ENCODE measurements at regions not wholly inside any gene's neighbourhood (a gene's known extent, or its start where the extent isn't known, plus 50 kb on each side); places are given as distances from the start of the nearest gene placed in this dataset.

GRCh38 chr5:153223376-153223775 lies 267.1 kb upstream of the GRIA1 start:
- TF ChIP-seq CTCF (IDR thresholded peaks at IDR 0.05) = no peak
- Histone ChIP-seq H3K9me3 (peaks cover 0 to 25% (median 0%) of the 10 kb centered on the region in 11 donors), H3K36me3 (no peaks in the 10 kb centered on the region), H3K4me3 (no peak overlapping the region), H3K4me1 (no peaks in the 10 kb centered on the region), H3K27ac (no peak overlapping the region), H3K27me3 (no peaks in the 10 kb centered on the region)
- DNase-seq (no peak), ATAC-seq (no peak)
- intact Hi-C loops (cut with DNase I) = no loop called here
- 62 to 76% methylated on average over 6 of the region's 6 CpGs for WGBS, 2 donors

GRCh38 chr5:153224651-153225050 lies 265.8 kb upstream of the GRIA1 start:
- Histone ChIP-seq H3K4me1 (no peaks in the 10 kb centered on the region), H3K27ac (no peak overlapping the region), H3K4me3 (no peak overlapping the region), H3K27me3 (no peaks in the 10 kb centered on the region), H3K36me3 (no peaks in the 10 kb centered on the region), H3K9me3 (peaks cover 0 to 18% (median 0%) of the 10 kb centered on the region in 11 donors)
- TF ChIP-seq CTCF (IDR thresholded peaks at IDR 0.05) = no peak
- intact Hi-C loops (cut with DNase I) = no loop called here
- ATAC-seq (no peak), DNase-seq (no peak)

- intact Hi-C loops (cut with DNase I) = no loop called here
- WGBS, 2 donors = 65 to 66% methylated on average over 2 of the region's 2 CpGs
- DNase-seq = no peak
Measured at GRCh38 chr5:153233933-153234332, 256.5 kb upstream of the GRIA1 start.

GRCh38 chr5:153236319-153236718 lies 254.2 kb upstream of the GRIA1 start:
- no peak overlapping the region for H3K27ac ChIP-seq
- no peaks in the 10 kb centered on the region for H3K9me3 ChIP-seq
- 57 to 59% methylated on average over 3 of the region's 3 CpGs for WGBS, 2 donors
- H3K4me1 ChIP-seq = no peaks in the 10 kb centered on the region
- no peaks in the 10 kb centered on the region for H3K36me3 ChIP-seq
- TF ChIP-seq CTCF (IDR thresholded peaks at IDR 0.05) = no peak
- ATAC-seq (no peak), DNase-seq (no peak)
- peaks cover 0 to 8% (median 0%) of the 10 kb centered on the region in 7 donors for H3K27me3 ChIP-seq
- no peak overlapping the region for H3K4me3 ChIP-seq
- intact Hi-C loops (cut with DNase I) = no loop called here

More at GRCh38 chr5:153233933-153234332, 256.5 kb upstream of the GRIA1 start:
- ATAC-seq = peak in 4 of 8 donors; percentile 15 to 57 (median 37)
- H3K27ac ChIP-seq = no peak overlapping the region
- TF ChIP-seq CTCF (IDR thresholded peaks at IDR 0.05) = no peak
- H3K4me1 ChIP-seq = no peaks in the 10 kb centered on the region
- H3K27me3 ChIP-seq = peaks cover 0 to 5% (median 0%) of the 10 kb centered on the region in 7 donors
- no peaks in the 10 kb centered on the region for H3K36me3 ChIP-seq
- peaks cover 0 to 1% (median 0%) of the 10 kb centered on the region in 11 donors for H3K9me3 ChIP-seq
- H3K4me3 ChIP-seq = no peak overlapping the region

All from heart right ventricle (tissue), 16 donors.